ENCODE measurements at regions not wholly inside any gene's neighbourhood (a gene's known extent, or its start where the extent isn't known, plus 50 kb on each side); places are given as distances from the start of the nearest gene placed in this dataset.
"Not testable (repeated sequence)": the region's sequence is repeated elsewhere in the genome, so short reads cannot be mapped to it uniquely, and the experiment has no call there.

- no peak for DNase-seq
These were observed 483.6 kb upstream of the EPHA6 start for GRCh38 chr3:96330795-96331194.

DNA sequence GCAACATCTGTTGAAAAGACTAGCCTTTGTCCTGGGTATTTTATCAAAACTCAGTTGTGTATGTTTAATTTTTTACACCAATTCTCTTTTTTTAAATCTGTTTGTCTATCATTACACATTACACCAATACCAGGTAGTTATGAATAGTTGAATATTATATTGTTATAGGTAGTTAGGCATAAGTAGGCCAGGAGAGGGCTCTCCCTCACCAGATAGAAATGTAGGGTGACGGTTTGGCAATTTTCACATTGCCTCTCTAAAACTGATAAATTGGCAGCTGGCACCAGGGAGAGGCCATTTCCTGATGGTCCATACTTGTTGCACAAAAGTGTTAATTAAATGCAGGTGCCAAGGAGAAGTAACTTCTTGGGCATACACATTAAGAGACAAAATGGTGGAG is 483.1 kb upstream of the EPHA6 start:
- DNase-seq: no peak

DNA sequence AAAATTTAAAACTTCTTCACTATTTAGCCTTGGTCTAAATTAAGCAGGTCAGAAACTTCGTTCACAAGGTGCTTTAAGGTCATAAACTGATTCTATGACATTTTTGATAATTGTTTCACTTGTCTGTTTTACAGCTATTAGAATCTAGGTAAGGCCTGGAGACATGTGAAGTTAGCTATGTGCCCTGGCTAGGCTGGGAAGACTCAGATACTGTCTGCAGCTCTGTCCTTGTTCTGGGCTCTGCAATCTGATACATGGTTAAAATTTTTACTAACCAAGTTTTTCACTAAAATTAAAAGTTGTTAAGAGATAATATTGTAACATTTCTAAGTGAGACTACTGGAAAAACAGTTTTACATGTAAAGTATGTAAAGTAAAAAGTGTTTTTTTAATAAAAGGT is 479.6 kb upstream of the EPHA6 start:
- DNase-seq: no peak

DNA sequence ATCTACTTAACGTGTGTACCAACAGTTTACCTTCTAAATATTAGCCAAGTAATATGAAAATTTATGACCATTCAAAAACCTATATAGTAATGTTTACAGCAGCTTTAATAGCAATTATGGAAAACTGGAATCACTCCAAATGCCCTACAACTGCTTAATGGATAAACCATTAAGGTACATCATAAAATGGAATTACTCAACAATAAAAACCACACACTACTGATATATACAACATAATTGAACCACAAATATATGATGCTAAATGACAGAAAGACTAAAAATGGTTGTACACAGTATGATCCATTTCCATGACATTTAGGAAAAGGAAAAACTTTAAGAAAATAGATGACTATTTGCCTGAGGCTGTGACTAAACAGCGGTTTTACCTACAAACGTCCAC is 467.1 kb upstream of the EPHA6 start:
- no peak for DNase-seq

DNA sequence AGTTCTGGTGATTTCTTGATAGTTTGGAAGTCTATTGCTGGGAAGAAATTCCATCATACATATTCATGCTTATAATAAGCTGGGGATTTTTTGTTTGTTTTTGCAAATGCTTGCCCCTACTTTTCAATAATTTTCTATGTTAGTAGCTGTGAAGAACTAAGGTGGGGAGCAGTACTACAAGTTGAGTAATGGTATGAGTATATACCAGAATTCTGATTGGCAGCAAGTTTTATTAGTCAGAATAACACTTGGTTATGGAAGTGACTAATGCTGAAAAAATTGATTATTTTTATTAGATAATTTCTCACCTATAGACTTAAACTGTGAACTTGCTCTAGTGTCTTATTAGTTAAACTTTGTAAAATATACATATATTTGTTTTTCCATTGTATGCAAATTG is 462.8 kb upstream of the EPHA6 start:
- DNase-seq: not testable (repeated sequence)

- DNase-seq: no peak
These were observed 460.3 kb upstream of the EPHA6 start for GRCh38 chr3:96354106-96354505.

GRCh38 chr3:96354742-96355141 is 459.7 kb upstream of the EPHA6 start:
- no peak for DNase-seq

GRCh38 chr3:96361241-96361640 is 453.2 kb upstream of the EPHA6 start:
- DNase-seq: no peak

GRCh38 chr3:96370637-96371036 is 443.8 kb upstream of the EPHA6 start:
- DNase-seq: no peak

GRCh38 chr3:96410006-96410730 is 404.2 kb upstream of the EPHA6 start:
- no peak for DNase-seq

GRCh38 chr3:96416549-96417255 is 397.7 kb upstream of the EPHA6 start:
- DNase-seq: no peak

GRCh38 chr3:96428097-96428496 is 386.3 kb upstream of the EPHA6 start:
- no peak for DNase-seq

DNA sequence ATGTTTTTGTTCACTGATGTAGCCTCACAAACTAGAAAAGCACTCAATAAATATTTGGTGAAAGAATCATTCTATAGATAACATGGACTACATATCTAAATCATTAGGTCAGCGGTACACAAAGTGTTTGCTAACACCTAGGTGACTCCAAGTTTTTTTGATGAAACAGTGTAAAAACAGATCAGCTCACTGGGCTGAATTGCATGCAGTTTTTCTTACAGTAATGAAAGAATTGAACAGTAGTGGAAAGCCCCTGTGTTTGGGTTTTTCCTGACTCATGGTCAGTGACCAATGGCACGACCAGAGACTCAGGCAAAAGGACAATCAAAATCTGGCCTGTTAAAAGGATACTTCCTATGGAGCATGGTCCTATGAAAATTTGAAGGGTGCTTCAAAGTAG is 384.3 kb upstream of the EPHA6 start:
- no peak for DNase-seq

- DNase-seq: no peak
These were observed 379.7 kb upstream of the EPHA6 start for GRCh38 chr3:96434651-96435050.

- DNase-seq: no peak
These were observed 365.0 kb upstream of the EPHA6 start for GRCh38 chr3:96449346-96449745.

DNA sequence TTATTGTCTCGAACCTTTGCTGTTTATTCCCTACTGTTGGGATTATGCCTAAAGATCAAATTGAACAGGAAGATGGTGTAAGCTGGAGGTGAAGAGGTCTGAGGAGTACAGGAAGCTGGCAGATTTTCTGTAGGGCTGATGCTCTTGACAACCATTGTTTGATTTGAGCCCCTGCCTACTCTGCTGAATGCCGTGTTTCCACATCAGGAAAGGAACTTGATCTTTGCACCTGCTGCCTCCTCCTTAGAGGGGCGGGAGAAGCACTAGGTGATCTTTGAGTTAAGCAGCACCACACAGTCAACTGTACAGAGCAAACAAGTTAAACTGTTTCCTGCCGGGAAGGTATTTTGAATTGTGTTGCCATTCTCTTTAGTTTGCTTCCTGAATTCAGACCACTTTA is 364.6 kb upstream of the EPHA6 start:
- DNase-seq: peak; percentile 22

DNA sequence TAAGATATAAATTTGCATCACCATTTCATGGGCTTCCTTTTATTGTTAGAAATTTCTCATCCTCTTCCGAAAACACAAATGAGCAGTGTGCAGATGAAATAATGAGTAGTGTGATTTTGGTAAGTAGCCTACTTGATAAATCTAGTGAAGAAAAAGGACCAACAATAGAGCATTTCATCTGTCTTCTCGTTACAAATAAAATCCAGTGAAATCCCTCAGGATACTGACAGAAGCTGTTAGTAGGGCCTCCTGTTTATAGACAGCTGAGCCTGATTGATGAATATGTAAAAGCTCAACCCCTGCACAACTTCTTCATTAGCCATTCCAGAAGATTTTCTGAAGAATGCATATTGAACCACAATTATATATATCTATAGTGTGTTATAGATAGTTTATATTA is 363.7 kb upstream of the EPHA6 start:
- no peak for DNase-seq

DNA sequence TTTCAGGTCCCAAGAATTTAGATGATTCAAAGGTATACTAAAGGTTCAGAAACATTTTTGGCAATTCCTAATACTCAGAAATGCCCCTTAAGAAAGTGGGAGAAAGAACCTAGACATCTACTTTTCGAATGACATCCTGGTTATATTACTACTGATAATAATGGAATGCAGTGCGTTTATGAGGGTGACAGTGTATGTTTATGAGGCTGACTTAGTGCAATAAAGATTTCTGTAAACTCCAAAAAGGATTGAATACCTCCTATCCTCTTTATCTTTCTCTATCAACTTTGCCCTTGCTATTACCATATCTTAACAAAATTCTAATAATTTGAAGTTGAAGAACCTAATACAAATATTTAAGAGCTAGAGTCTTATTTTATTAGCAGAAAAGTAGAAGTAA is 348.9 kb upstream of the EPHA6 start:
- no peak for DNase-seq

DNA sequence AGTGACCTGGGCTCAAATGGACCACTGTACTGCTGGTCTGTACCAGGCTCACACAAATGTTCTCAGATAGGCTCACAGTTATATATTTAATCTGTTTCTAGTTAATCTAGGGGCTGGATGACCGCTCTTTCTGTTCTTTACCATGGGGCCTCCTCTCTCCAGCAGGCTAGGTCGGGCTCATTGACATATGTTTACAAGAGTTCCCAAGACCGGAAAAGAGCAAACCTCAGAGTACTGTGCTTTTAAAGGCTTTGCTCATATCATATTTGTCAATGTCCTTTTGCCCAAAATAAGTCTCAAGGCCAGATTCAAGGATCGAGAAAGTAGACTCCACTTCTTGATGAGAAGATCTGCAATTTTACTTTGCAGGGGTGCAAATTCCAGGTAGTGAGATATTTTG is 348.0 kb upstream of the EPHA6 start:
- DNase-seq: no peak

DNA sequence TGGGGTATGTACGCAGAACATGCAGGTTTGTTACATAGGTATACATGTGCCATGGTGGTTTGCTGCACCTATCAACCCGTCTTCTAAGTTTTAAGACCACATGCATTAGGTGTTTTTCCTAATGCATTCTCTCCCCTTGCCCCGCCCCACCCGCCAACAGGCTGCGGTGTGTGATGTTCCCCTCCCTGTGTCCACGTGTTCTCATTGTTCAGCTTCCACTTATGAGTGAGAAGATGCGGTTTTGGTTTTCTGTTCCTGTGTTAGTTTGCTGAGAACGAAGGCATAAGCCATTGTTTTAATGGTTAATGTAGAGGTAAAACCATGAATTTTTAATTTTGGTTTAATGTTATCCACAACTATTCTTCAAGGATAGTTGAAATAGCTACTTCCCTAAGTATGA is 346.8 kb upstream of the EPHA6 start:
- no peak for DNase-seq

GRCh38 chr3:96478496-96478895 is 335.9 kb upstream of the EPHA6 start:
- no peak for DNase-seq

DNA sequence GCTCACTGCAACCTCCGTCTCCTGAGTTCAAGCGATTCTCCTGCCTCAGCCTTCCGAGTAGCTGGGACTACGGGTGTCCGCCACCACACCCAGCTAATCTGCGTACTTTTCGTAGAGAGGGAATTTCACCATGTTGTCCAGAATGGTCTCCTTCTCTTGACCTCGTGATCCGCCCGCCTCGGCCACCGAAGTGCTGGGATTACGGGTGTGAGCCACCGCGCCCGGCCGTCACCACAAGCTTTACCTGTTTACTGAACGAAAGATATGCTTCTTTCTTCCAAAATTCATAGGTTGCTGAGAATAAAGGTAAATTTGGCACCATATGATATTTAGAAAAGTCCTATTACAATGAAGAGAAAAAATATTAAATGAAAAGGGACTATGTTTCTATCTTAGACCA is 333.5 kb upstream of the EPHA6 start:
- no peak for DNase-seq

- DNase-seq: not testable (repeated sequence)
These were observed 331.2 kb upstream of the EPHA6 start for GRCh38 chr3:96483191-96483590.

DNA sequence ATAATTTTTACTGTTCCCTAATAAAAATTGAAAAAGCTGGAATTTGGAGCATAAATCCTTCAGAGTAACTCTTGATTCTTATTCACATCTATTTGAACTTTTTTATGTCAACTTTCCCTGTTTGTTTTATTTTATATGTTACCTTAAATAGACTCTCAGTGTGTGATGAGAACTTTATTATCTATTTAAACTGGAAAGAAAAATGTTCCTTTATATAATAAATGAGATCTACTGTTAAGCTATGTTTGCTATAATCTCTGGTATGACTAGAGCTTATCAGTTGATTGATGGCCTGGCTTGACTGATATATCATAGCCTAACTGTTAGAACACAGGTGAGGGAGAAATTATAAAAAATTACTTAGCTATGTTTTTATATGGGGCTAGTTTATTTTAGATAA is 330.6 kb upstream of the EPHA6 start:
- no peak for DNase-seq

DNA sequence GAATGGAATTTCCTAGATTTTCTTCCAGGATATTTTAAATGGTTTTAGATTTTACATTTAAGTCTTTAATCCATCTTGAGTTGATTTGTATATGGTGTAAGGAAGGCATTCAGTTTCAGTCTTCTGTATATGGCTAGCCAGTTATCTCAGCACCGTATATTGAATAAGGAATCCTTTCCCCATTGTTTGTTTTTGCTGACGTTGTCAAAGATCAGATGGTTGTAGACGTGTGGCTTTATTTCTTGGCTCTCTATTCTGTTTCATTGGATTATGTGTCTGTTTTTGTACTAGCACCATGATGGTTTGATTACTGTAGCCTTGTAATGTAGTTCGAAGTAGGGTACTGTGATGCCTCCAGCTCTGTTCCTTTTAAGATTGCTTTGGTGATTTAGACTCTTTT is 325.7 kb upstream of the EPHA6 start:
- DNase-seq: no peak

Data from COR-L47 (cell line).